ENCODE measurements at regions not wholly inside any gene's neighbourhood (a gene's known extent, or its start where the extent isn't known, plus 50 kb on each side); places are given as distances from the start of the nearest gene placed in this dataset.
"Not testable (repeated sequence)": the region's sequence is repeated elsewhere in the genome, so short reads cannot be mapped to it uniquely, and the experiment has no call there.

- no peak for TF ChIP-seq CTCF (conservative IDR thresholded peaks at IDR 0.05; ENCODE audit: control insufficient read depth, insufficient read depth, low read depth, low read length)
- no peak for DNase-seq (ENCODE audit: low read depth)
- H3K4me3 ChIP-seq (ENCODE audit: control insufficient read depth, low read depth, low read length) = no peak overlapping the region
Measured at GRCh38 chr5:26415987-26416779, 622.2 kb downstream of the CDH9 start.

GRCh38 chr5:26390608-26391007 is 647.8 kb downstream of the CDH9 start:
- no peak for TF ChIP-seq CTCF (conservative IDR thresholded peaks at IDR 0.05; ENCODE audit: control insufficient read depth, insufficient read depth, low read depth, low read length)
- no peak for DNase-seq (ENCODE audit: low read depth)

GRCh38 chr5:26388976-26389375 is 649.4 kb downstream of the CDH9 start:
- peak; percentile 8 for DNase-seq (ENCODE audit: low read depth)
- TF ChIP-seq CTCF (conservative IDR thresholded peaks at IDR 0.05; ENCODE audit: control insufficient read depth, insufficient read depth, low read depth, low read length) = no peak
- no peak overlapping the region for H3K4me3 ChIP-seq (ENCODE audit: control insufficient read depth, low read depth, low read length)

More at GRCh38 chr5:26390608-26391007, 647.8 kb downstream of the CDH9 start:
- H3K4me3 ChIP-seq (ENCODE audit: control insufficient read depth, low read depth, low read length) = no peak overlapping the region

GRCh38 chr5:26386532-26386931 is 651.9 kb downstream of the CDH9 start:
- no peak overlapping the region for H3K4me3 ChIP-seq (ENCODE audit: control insufficient read depth, low read depth, low read length)
- no peak for TF ChIP-seq CTCF (conservative IDR thresholded peaks at IDR 0.05; ENCODE audit: control insufficient read depth, insufficient read depth, low read depth, low read length)
- no peak for DNase-seq (ENCODE audit: low read depth)

- H3K4me3 ChIP-seq (ENCODE audit: control insufficient read depth, low read depth, low read length); DNase-seq (ENCODE audit: low read depth): not testable (repeated sequence)
Measured at GRCh38 chr5:26364624-26365023, 673.8 kb downstream of the CDH9 start.

GRCh38 chr5:26343801-26344325 is 694.5 kb downstream of the CDH9 start:
- no peak for TF ChIP-seq CTCF (conservative IDR thresholded peaks at IDR 0.05; ENCODE audit: control insufficient read depth, insufficient read depth, low read depth, low read length)
- no peak for DNase-seq (ENCODE audit: low read depth)
- H3K4me3 ChIP-seq (ENCODE audit: control insufficient read depth, low read depth, low read length) = no peak overlapping the region

GRCh38 chr5:26339576-26339975 is 698.8 kb downstream of the CDH9 start:
- no peak for TF ChIP-seq CTCF (conservative IDR thresholded peaks at IDR 0.05; ENCODE audit: control insufficient read depth, insufficient read depth, low read depth, low read length)
- no peak overlapping the region for H3K4me3 ChIP-seq (ENCODE audit: control insufficient read depth, low read depth, low read length)
- DNase-seq (ENCODE audit: low read depth) = no peak

All from fibroblast of mammary gland (primary cell).